Keratinocyte (primary cell): ENCODE measurements at regions not wholly inside any gene's neighbourhood (a gene's known extent, or its start where the extent isn't known, plus 50 kb on each side); places are given as distances from the start of the nearest gene placed in this dataset.

Experiments
- CTCF ChIP-seq, 3 experiments: IDR thresholded peaks in 1 of 3; conservative IDR thresholded peaks in 1 of 3; optimal IDR thresholded peaks in 1 of 3; 2 replicates in 2 of 3; 3 replicates in 1 of 3; pipeline versions ENCODE3 to v1.5.1; 2011; ENCODE audit warnings: low read length in 3 of 3, mild to moderate bottlenecking in 3 of 3, moderate library complexity in 2 of 3, control low read depth in 1 of 3, inconsistent platforms in 1 of 3; ENCODE audit not compliant: insufficient read depth in 2 of 3; ENCODE audit errors: extremely low read depth in 1 of 3
- EZH2 ChIP-seq: IDR thresholded peaks from one replicate; pipeline ENCODE4 v1.6.1; 2012; ENCODE audit warnings: inconsistent platforms, mild to moderate bottlenecking, low read length, moderate library complexity

- TF ChIP-seq CTCF (optimal IDR thresholded peaks at IDR 0.05 in 1 of 3, IDR thresholded peaks at IDR 0.05 in 1 of 3, conservative IDR thresholded peaks at IDR 0.05 in 1 of 3; ENCODE audit: extremely low read depth in 1 of 3, insufficient read depth in 2 of 3, low read length in 3 of 3): no peak
- no peak for TF ChIP-seq EZH2
Measured at GRCh38 chr1:216820345-216820744, 97.1 kb upstream of the ESRRG start.
